ENCODE measurements at regions not wholly inside any gene's neighbourhood (a gene's known extent, or its start where the extent isn't known, plus 50 kb on each side); places are given as distances from the start of the nearest gene placed in this dataset.

GRCh38 chr11:29943347-29943746 is 73.5 kb downstream of the KCNA4 start:
- Histone ChIP-seq H3K27me3 (ENCODE audit: control insufficient read depth, low read length) (no peaks in the 10 kb centered on the region), H4K20me1 (ENCODE audit: control insufficient read depth, insufficient read depth, low read depth, low read length) (no peaks in the 10 kb centered on the region), H3K36me3 (ENCODE audit: control insufficient read depth, low read length) (no peaks in the 10 kb centered on the region), H3K79me2 (ENCODE audit: control insufficient read depth, low read length) (no peaks in the 10 kb centered on the region), H3K4me2 (ENCODE audit: low read length) (no peak overlapping the region), H3K4me1 (ENCODE audit: control insufficient read depth, low read length) (no peaks in the 10 kb centered on the region), H3K9me2 (replicated peaks; ENCODE audit: control insufficient read depth, low read length) (no peaks in the 10 kb centered on the region), H3F3A (ENCODE audit: control insufficient read depth, insufficient read depth) (no peaks in the 10 kb centered on the region), H3K4me3 (ENCODE audit: low read length) (no peak overlapping the region), H3K9me3 (ENCODE audit: control insufficient read depth, insufficient read depth, low read length) (peaks cover 8% of the 10 kb centered on the region; the same call in 1 of the 2 replicates), H3K27ac (ENCODE audit: low read depth, low read length) (no peak overlapping the region)
- TF ChIP-seq EZH2phosphoT487 (IDR thresholded peaks at IDR 0.05; ENCODE audit: borderline replicate concordance, low read length): no peak
- no peak for TF ChIP-seq CTCF (IDR thresholded peaks at IDR 0.05; ENCODE audit: low read depth, low read length, poor library complexity, severe bottlenecking)

GRCh38 chr11:29937526-29937925 is 79.3 kb downstream of the KCNA4 start:
- Histone ChIP-seq H3K4me3 (ENCODE audit: low read length) (no peak overlapping the region), H3K27ac (ENCODE audit: low read depth, low read length) (no peak overlapping the region), H3K36me3 (ENCODE audit: control insufficient read depth, low read length) (no peaks in the 10 kb centered on the region), H3K4me2 (ENCODE audit: low read length) (no peak overlapping the region), H4K20me1 (ENCODE audit: control insufficient read depth, insufficient read depth, low read depth, low read length) (no peaks in the 10 kb centered on the region), H3F3A (ENCODE audit: control insufficient read depth, insufficient read depth) (no peaks in the 10 kb centered on the region), H3K27me3 (ENCODE audit: control insufficient read depth, low read length) (no peaks in the 10 kb centered on the region), H3K79me2 (ENCODE audit: control insufficient read depth, low read length) (no peaks in the 10 kb centered on the region), H3K9me3 (ENCODE audit: control insufficient read depth, insufficient read depth, low read length) (peaks cover 8% of the 10 kb centered on the region; the same call in 1 of the 2 replicates), H3K9me2 (replicated peaks; ENCODE audit: control insufficient read depth, low read length) (no peaks in the 10 kb centered on the region), H3K4me1 (ENCODE audit: control insufficient read depth, low read length) (no peaks in the 10 kb centered on the region)
- TF ChIP-seq CTCF (IDR thresholded peaks at IDR 0.05; ENCODE audit: low read depth, low read length, poor library complexity, severe bottlenecking) (no peak), EZH2phosphoT487 (IDR thresholded peaks at IDR 0.05; ENCODE audit: borderline replicate concordance, low read length) (no peak)

- Histone ChIP-seq H3K4me1 (ENCODE audit: control insufficient read depth, low read length) (no peaks in the 10 kb centered on the region), H3F3A (ENCODE audit: control insufficient read depth, insufficient read depth) (no peaks in the 10 kb centered on the region), H3K79me2 (ENCODE audit: control insufficient read depth, low read length) (no peaks in the 10 kb centered on the region), H3K27ac (ENCODE audit: low read depth, low read length) (no peak overlapping the region), H3K9me3 (ENCODE audit: control insufficient read depth, insufficient read depth, low read length) (peaks cover 8% of the 10 kb centered on the region; the same call in 1 of the 2 replicates), H3K4me3 (ENCODE audit: low read length) (no peak overlapping the region), H3K27me3 (ENCODE audit: control insufficient read depth, low read length) (no peaks in the 10 kb centered on the region), H3K36me3 (ENCODE audit: control insufficient read depth, low read length) (no peaks in the 10 kb centered on the region), H4K20me1 (ENCODE audit: control insufficient read depth, insufficient read depth, low read depth, low read length) (no peaks in the 10 kb centered on the region), H3K4me2 (ENCODE audit: low read length) (no peak overlapping the region), H3K9me2 (replicated peaks; ENCODE audit: control insufficient read depth, low read length) (no peaks in the 10 kb centered on the region)
- no peak for TF ChIP-seq EZH2phosphoT487 (IDR thresholded peaks at IDR 0.05; ENCODE audit: borderline replicate concordance, low read length)
- TF ChIP-seq CTCF (IDR thresholded peaks at IDR 0.05; ENCODE audit: low read depth, low read length, poor library complexity, severe bottlenecking): no peak
These were observed 82.7 kb downstream of the KCNA4 start for GRCh38 chr11:29934115-29934638.

Measured in DOHH2 (cell line).